Body of pancreas (tissue), 4 donors: ENCODE measurements at regions not wholly inside any gene's neighbourhood (a gene's known extent, or its start where the extent isn't known, plus 50 kb on each side); places are given as distances from the start of the nearest gene placed in this dataset.

ENCODE experiments used
- CTCF ChIP-seq, 7 experiments: fragments of 450-650 bp in 4 of 7; fragments of 200-600 bp in 3 of 7; sonication (generic) in 3 of 7; IDR thresholded peaks; one replicate each; pipeline ENCODE4 v1.5.1; 2016 to 2019; ENCODE audit warnings: antibody characterized with exemption in 7 of 7
- POLR2A ChIP-seq, 3 donors: fragments of 450-650 bp; IDR thresholded peaks; one replicate each; pipeline ENCODE4 v1.6.1; 2016; ENCODE audit warnings: antibody characterized with exemption in 3 of 3, mild to moderate bottlenecking in 2 of 3

- TF ChIP-seq CTCF (IDR thresholded peaks at IDR 0.05) = no peak
- TF ChIP-seq POLR2A (IDR thresholded peaks at IDR 0.05) = no peak
Measured at GRCh38 chr1:8147956-8148355, 121.8 kb upstream of the ERRFI1 start.
